HG02885 (cell line): ENCODE measurements at regions not wholly inside any gene's neighbourhood (a gene's known extent, or its start where the extent isn't known, plus 50 kb on each side); places are given as distances from the start of the nearest gene placed in this dataset.
"Not testable (repeated sequence)": the region's sequence is repeated elsewhere in the genome, so short reads cannot be mapped to it uniquely, and the experiment has no call there.

Experiments
- ATAC-seq: cut with Tn5 transposase; IDR thresholded peaks from one replicate; pipeline ENCODE4 v1.9.1; 2021; ENCODE audit warnings: mild to moderate bottlenecking; ENCODE audit not compliant: unreplicated experiment, poor library complexity

DNA sequence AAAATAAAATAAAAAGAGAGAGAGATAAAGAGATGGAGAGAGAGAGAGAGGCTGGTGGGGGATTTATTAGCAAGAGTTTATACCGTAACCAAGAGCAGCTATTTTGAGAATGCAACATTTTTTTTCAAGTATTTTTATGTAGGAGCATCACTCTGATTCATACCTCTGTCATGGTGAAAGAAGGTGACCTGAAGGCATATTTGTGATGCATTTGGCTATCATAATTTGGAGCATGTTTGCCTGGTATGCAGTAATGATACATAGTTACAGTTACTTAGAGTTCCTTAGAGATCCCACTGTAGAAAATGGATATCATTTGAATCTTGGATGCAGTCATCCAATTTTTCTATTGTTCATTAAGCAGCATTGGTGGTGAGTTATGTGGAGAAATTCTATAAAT lies 1472.4 kb downstream of the SI start:
- no peak for ATAC-seq

DNA sequence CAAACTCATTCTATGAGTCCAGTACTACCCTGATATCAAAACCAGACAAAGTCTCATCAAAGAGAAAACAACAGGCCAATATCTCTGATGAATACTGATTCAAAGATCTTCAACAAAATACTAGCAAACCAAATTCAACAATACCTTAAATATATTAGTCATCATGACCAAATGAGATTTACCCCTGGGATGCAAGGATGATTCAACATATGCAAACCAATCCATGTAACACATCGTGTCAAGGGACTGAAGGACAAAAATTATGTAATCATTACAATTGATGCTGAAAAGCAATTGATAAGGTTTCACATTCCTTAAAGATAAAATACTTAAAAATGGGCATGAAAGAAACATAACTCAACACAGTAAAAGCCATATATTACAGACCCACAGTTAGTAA lies 1476.9 kb downstream of the SI start:
- ATAC-seq: no peak

DNA sequence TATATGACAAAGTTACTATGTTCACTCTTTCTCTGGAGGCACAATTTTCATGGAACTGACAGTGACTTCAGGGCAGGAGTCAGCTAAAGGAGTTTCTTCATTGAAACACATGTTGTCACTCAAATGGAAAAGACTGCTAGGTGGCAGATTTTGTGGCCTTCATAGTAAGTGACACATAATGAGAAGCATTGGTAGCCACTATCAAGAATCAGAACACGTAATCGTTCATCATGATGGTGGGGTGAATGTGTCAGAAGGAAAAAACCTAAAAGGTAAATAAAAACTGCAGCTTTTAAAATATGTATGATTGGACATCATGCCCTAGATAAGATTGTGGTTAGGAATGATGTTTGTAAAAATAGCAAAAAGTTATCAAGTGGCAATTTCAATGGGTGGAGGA lies 1491.0 kb downstream of the SI start:
- ATAC-seq: no peak

DNA sequence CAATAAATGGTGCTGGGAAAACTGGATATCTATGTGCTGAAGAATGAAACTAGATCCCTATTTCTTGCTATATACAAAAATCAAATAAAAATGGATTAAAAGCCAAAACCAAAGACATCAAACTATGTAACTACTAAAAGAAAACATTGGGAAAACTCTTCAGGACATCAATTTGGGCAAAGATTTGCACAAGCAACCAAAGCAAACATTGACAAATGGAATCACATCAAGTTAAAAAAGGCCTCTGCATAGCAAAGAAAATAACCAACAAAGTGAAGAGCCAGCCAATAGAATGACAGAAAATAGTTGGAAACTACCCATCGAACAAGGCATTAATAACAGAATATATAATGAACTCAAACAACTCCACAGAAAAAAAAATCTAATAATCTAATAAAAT lies 1495.3 kb downstream of the SI start:
- no peak for ATAC-seq

DNA sequence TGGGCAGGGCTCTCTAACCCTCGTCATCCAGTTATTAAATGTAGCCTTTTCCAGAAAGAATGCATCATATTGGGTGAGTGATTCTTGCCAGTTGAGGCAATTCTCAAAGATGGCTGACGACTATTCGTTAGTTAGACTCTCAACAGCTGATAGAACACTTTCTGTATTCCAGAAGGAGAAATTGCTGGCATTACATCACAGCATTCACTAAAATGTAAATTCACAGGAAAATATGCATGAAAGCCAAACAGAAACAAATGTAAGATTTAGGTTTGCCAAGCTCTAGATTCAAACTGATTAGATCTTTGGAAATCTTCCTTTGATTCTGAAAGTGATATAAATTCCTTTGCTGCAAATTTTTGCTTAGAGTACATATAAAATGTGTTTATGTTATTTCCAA lies 1501.0 kb downstream of the SI start:
- no peak for ATAC-seq

DNA sequence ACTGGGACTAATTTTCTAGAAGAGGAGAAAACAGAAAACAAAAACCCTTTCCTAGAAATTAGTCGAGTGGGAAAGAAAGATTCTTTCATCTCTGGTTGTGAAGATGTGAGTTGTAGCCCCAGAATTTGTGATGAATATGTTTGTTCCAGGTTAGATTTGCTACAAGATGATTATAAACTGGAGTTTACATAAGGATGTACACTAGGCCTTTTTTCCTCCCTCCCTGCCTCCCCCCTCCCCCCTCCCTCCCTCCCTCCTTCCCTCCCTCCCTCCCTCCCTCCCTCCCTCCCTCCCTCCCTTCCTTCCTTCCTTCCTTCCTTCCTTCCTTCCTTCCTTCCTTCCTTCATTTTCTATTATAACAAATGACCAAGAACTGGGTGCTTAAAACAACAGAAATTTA lies 1502.0 kb downstream of the SI start:
- ATAC-seq: no peak

DNA sequence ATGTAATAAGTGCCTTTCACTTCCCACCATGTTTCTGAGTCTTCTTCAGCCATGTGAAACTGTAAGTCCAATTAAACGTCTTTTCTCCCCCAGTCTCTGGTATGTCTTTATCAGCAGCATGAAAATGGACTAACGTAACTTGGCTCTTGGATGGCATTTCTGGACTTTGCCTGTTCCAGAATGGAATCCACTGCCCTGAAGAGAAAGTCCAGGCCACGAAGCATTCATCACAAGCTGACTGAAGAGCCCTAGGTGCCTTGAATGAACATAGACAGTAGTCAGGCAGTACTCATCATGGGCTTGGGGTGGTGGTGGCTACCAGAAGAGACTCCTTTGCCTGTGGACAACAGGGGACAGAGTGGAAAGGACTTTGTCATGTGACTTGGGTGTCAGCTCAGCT lies 1505.0 kb downstream of the SI start:
- ATAC-seq: no peak

DNA sequence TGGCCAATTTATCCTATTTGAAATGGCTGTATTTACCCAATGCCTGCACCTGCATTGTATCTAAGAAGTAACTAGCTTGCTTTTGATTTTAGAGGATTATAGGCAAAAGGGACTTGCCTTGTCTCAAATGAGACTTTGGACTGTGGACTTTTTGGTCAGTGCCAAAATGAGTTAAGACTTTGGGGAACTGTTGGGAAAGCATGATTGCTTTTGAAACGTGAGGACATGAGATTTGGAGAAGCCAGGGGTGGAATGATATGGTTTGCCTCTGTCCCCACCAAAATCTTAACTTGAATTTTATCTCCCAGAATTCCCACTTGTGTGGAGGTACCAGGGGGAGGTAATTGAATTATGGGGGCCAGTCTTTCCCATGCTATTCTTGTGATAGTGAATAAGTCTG lies 1505.4 kb downstream of the SI start:
- no peak for ATAC-seq

DNA sequence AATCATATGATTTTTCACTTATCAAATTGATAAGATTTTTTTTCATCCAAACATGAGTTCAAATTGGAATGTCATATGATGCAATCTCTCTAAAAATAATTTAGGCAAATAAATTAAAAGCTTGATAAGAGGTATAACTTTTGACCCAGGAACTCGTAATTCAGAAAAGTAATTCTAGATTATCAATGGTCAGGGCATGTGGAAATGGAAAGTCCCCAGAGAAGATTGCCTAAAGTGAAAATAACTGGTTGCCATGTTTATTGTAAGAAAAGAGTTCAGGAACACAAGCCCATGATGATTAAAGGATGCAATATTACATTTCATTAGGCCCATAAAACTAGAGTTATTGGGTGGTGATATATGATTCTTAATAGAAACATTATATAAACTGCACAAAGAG lies 1514.8 kb downstream of the SI start:
- no peak for ATAC-seq

DNA sequence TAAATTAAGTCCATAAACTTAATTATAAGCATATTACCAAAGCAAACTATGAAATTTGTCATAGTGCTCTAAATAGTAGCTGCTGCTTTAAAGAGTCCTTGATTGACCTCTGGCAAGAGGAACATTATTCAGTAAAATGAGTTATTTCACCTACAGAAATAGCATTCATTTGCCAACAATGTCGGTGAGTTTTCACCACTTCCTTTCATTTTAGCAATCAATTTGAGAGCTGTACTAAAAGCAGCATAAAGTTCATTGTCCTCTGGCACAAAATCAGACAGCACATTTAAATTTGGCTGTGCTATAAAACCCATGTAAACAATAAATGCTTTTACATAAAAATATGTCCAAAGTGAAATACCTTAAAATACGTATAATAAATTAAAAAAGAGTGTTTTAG lies 1515.7 kb downstream of the SI start:
- ATAC-seq: no peak

DNA sequence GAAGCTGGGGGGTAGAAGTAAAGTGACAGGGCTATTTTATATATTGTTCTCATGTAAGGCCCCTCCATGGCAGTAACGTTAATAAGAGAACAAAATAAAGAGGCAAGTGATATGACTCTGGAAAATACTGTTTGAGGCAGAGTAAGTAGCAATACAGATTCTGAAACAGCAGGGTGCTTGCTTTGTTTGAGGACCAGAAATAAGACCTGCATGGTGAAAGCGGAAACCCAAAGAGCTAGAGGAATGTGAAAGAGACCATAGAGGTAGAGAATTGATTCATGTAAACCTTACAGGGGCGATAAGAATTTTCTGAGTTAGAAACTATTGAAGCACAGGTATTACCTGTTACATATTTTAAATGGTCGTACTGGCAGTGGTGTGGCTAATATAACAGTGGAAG lies 1517.1 kb downstream of the SI start:
- ATAC-seq: no peak

DNA sequence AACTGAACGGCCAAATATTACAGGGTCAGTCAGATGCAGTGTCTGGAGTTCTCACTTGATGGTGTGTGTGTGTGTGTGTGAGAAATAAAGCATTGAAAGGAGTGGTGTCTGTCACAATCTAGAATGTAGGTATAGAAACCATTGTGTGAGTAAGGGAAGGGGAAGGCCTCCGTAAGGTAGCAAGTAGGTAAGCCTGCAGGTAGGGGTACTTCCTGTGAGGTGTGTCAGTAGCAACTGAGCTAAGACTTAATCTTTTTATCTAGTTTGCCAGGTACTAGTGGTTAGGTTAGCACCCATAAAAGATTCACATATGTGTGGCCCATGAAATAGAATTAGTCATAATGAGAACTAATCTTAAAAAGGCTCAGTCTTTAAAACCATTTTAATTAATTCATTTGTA lies 1517.8 kb downstream of the SI start:
- ATAC-seq: no peak

DNA sequence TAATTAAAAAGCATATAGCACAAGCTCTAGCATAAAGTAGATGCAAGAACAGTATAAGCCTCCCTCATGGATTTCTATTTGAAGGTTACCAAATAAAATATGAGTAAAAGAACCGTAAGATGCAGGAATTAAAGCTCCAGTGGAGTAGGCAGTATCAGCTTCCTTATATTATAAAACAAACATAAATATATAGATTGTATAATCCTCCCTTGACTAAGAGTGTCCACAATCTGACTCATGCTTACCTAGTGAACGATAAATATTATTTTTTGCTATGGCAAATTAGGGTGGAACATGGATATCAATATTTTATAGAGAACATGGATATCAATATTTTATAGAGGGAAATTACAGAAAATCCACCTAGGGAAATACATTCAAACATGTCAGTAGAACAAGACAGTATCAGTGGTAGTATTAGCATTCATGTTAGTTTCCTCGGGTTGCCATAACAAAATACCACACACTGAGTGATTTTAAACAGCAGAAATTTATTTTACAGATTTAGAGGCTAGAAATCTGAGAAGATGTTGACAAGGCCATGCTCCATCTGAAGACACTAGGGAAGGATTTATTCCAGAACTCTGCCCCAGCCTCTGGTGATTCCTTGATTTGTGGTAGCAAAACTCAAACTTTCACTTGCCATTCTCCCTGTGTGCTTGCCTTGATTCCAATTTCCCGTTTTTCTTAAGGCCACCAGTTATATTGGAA lies 1521.3 kb downstream of the SI start:
- no peak for ATAC-seq

DNA sequence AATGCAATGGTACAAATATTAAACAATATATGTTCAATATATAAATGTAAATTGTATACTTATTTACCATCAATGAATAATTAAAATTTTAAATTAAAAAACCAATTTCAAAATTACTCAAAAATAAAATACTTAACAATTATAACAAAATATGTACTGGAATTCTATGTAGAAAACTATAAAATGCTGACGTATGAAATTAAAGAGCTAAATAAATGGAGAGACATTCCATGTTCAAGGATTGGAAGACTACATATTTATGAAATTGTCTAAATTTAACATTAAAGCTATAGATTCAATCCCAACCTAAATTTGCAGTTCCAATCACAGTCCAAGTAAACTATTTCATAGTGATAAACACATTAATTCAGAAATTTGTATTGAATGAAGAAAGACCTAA lies 1522.4 kb downstream of the SI start:
- ATAC-seq: no peak

DNA sequence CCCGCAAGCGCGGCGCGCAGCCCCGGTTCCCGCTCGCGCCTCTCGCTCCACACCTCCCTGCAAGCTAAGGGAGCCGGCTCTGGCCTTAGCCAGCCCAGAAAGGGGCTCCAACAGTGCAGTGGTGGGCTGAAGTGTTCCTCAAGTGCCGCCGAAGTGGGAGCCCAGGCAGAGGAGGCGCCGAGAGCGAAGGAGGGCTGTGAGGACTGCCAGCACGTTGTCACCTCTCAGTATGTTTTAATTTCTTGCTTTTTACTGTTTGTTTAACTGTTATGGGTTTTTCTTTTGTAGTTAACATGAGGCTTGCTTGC lies 1525.7 kb downstream of the SI start:
- no peak for ATAC-seq

DNA sequence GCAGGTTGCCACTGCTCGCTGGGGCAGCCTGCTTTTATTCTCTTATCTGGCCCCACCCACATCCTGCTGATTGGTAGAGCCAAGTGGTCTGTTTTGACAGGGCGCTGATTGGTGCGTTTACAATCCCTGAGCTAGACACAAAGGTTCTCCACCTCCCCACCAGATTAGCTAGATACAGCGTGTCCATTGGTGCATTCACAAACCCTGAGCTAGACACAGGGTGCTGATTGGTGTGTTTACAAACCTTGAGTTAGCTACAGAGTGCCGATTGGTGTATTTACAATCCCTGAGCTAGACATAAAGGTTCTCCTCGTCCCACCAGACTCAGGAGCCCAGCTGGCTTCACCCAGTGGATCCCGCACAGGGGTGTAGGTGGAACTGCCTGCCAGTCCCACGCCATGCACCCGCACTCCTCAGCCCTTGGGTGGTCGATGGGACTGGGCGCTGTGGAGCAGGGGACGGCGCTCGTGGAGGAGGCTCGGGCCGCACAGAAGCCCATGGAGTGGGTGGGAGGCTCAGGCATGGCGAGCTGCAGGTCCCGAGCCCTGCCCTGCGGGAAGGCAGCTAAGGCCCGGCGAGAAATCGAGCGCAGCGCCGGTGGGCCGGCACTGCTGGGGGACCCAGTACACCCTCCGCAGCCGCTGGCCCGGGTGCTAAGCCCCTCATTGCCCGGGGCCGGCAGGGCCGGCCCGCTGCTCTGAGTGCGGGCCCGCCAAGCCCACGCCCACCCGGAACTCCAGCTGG lies 1526.2 kb downstream of the SI start:
- ATAC-seq: not testable (repeated sequence)

DNA sequence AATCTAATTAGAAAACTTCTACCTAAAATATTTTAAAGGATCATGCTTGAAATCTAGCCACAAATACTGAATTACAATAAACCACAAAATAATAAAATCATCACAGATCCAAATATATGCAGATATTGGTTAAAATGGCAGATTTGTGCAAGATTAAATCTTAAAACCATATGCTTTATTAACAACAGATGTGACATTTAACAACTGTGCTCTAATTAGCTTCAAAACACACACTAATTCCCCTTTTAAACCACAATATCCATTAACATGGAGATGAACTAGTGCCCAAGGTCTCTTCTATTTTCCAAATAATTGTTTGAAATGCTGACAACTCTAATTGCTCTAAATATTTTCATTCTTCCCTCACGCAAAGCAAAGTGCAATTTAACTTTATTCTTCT lies 1530.3 kb downstream of the SI start:
- ATAC-seq: no peak

DNA sequence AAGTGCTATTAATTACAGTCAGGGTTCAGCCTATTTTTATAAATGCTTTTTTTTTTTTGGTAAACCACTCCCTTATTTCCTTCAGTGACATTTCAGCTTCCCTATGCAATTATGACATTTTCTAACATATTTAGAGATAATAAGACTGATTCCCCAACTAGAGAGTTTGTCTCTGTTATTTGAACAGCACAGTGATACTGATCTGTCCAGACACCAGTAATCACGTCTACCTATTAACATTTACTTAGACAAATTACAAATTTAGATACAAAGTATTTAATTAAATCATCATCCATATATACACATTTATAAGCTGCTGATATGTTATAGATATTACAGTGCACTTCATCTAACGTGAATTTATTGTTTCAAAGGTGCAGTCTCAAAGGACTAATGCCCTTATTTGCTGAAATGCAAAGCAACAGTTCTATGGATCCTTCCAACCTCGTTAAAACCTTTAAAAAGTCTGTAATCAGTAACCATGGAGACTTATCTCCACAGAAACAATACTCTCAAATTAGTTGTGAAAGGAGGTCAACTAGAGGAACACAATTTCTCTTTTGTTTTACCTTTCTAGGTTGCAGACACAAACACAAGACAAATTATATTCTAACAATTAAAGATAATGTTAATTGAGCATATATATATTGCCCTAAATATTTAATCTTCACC lies 1531.1 kb downstream of the SI start:
- no peak for ATAC-seq

DNA sequence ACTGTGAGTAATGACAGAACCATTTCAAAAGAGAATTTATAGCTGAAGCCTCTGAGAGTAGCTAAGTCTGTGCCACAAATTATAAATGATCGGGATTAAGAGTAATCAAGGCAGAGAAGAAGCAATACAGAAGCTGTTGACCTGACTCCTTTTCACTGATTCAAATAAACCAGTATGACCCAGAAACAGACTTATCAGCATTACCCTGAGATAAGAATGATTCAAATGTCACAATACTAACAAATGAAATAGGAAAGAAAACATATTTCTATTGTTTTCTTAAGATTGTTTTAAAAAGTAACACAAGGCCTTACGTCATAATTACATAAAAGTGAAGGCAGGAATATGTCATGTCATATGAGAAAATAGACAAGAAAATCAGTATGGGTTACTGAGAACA lies 1534.6 kb downstream of the SI start:
- no peak for ATAC-seq

DNA sequence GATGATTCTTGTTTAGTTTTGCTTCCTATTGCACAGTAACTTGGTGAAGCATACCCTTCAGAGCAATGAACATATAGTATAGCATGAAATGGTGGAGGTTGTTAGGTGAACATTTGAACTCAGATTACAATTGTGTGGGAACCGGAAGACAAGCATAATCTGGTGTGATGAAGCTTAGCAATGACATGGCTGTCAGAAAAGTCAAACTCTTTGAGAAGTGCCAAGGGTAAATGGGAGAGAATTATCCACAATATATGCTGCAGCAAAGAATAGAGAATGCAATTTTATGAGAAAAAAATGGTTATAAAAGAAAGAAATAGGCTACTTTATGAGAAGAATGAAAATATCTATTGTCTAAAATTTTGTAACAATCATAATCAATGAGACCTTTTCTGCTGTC lies 1536.7 kb downstream of the SI start:
- ATAC-seq: no peak

DNA sequence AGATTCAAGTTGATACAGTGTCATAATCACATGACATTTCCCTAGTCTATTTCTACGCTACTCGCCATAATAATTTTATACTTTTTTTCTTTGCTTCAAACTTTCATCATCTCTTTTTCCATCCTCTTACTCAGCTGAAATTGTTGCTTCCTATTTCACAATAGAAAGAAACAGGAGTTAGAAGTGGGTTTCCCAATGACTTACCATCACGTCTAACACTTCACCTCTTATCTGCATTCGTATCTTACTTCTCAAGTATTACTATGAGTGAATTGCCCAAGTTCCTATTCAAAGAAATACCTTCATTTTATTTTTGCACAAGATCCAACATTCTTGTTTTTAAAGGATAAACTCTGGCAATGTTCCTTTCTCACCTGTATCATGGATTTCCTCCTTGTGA lies 1539.9 kb downstream of the SI start:
- no peak for ATAC-seq

DNA sequence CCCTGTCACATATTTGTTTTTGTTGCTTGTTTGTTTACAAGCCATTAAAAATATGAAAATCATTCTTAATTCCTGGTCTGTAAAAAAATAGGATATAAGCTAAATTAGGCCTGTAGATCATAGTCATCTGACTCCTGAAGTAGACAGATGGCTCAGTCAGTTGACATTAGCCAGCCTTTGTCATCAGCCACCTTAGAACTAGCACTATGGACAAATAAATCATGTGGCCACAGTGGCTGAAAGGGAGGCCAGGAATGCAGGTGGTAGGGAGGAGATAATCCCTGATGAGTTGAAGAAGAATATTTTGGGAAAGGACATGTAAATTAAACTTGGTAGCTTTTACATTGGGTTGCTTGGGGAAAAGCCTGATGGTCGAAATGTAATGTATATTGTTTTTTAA lies 1544.9 kb downstream of the SI start:
- ATAC-seq: no peak
